ENCODE measurements at regions not wholly inside any gene's neighbourhood (a gene's known extent, or its start where the extent isn't known, plus 50 kb on each side); places are given as distances from the start of the nearest gene placed in this dataset.

DNA sequence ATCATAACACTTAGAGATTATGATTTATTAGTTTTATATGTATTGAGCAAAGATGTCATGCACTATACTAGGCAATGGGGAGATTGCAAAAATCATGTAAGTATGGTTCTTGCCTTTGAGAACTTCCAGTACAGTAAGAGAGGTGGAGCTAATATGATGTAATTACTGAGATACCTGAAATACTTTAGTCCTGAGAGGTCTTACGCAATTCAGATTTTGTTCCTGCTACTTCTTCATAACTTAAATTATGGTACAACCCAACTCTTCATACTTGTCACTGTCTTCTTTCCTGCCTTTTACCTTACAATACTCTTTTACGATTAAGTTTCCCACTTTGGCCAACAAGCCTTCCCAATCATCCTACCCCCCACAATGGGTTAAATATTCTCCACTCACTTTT, 564.2 kb upstream of the PITX2 start:
- no peak for DNase-seq

DNA sequence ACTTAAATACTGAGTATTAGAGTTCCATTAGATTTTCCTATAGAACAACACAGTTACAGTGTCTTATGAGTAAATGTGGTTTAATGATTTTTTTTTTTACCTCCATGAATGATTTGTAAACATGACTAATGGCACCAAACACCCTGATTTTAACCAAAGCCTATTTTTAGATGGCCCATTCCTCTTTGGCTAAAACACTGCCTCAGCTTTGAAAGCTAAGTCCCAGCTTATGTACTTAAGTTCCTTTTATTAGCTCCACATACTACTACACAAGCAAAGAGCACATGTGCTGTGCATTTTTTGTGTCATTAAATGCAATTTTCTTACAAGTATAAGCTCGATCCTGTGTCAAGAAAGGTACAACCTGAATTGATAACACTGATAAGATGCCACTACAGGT, 575.6 kb upstream of the PITX2 start:
- DNase-seq = no peak

DNA sequence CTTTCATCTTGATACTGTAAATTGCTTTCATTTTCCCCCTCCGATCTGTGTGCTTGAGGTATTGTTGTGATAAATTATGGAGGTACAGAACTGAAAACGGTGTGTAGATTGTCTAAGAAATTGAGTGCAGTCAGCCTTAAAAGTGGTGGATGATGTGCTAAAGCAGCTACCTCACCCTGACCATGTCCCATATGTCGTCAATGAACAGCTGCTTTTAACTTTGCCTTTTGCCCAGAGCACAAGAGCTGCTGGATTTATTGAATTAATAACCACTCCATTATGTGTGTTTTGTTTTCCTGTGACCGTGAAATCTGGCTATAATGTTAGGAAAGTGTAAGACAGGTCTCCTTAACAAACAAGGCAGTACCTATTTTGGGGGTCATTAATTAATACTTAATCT, 581.9 kb upstream of the PITX2 start:
- DNase-seq = no peak

DNA sequence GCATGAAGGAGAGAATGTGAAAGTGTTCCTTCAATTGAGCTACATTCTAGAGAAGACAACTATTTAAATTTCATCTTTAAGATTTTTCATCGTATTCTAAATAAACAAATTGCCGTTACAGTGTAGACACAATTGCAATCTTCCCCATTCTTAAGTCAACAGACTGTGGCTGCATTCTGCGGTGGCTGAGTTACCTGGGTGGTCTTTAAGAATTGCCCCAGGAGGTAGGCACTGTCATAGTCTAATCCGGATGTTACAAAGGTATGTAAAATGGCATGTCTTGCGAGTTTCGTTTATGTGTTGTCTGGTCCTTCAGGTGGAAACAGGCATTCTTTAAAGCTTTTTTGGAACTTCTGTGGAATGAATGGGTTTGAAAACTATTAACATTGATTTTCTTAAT, 586.1 kb upstream of the PITX2 start:
- no peak for DNase-seq

DNA sequence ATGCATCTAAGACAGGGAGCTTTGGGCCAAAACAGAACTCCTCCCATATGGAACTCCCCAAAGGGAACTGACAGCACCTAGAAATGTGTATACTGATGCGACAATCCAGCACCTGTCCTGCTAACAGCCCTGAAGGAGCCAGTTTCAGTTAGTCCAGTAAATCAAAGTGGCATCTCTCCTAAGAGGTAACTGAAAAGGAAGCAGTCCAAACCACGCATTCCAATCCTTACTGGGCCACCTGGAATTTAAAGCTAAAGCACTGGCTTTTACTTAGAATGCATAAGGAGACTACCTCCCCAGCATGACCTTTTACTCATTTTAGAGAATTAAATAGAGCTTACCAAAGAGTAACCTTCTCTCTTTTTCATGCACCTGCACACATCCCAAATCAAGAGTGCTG, 586.8 kb upstream of the PITX2 start:
- no peak for DNase-seq

DNA sequence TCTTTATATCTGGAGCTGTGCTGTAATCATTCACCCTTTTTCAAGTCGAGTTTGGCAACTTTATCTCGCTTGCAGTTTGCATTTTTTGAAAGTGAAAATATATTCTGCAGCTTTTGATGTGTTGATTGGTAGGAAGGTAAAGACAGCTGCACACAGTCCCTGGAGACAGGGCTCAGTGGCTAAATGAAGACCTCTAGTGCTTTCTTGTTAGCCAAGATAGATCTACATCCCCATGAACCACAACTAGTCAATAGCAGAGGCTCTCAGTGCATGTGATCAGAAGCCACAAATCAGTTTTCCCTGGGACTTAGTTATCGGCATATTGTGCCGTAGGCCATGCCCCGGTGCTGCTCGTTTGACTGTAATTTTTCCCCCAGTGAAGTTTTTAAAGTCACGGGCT, 587.7 kb upstream of the PITX2 start:
- no peak for DNase-seq

DNA sequence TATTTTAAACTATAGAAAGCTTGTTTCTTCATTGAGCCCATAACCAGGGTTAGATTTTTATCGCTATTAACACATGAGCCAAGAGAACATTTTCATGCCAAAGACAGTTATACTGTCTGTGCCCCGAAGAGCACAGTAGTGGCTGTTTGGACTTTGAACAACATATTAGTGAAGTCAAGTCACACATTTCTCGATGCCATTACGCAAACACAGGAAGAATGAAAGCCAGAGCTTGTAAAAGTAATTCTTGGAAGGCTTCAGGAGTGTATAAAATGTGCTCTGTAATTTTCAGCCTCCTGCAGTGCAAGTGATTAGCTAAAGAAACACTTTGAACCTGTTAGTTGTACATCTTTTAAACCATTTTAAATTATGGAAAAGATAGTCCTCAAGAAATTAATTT, 590.7 kb upstream of the PITX2 start:
- DNase-seq = no peak

DNA sequence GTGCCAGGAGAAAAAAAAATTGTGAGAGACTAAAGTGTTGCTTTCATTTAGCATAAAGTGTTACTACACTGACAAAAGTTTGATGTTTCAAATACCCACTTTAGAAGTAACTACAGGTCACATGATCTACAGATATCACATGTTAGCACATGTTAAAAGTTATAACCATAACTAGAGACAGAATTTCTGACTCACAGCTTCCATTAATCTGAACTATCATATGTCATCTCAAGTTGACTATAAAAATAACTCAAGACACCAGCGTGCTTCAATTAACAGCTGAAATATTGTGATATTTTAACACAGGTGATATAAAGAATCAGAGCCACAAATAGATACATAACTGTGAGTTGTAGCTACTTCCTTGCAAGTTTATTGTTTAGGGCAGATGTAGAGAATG, 591.5 kb upstream of the PITX2 start:
- DNase-seq = no peak

DNA sequence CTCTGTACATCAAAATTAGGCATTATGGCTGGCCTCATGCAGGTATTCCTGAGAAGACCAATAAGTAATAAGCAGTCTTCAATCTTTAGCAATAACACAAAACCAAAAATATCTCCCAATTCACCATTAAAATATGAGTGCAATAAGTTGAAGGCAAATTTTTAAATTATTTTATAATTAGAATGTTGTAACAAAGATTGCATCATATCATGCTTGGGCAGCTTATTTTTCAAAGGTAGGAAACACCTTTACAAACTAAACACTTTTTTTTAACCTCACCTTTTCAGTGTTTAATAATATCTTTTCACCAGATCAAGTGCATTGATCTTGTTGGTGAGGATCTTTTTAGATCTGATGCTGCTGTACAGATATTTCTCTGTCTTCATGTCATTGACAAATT, 592.9 kb upstream of the PITX2 start:
- no peak for DNase-seq

DNA sequence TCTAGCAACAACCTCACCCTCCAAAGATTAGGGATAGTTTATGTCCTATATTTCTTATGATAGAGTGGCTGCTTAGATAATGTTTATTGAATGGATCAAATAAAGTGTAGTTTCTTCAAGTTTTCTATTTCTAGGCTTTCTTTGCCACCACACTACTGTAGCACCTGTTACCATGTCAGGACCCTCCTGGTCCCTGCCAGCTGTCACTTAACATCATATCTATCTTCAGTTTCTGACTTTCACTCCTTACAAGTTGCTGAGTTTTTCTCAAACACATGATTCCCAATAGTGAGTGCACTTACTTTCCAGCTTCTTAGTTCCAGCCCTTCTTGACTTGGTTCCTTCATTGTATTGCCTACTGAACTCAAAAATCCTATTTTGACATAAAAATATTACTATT, 593.9 kb upstream of the PITX2 start:
- no peak for DNase-seq

DNA sequence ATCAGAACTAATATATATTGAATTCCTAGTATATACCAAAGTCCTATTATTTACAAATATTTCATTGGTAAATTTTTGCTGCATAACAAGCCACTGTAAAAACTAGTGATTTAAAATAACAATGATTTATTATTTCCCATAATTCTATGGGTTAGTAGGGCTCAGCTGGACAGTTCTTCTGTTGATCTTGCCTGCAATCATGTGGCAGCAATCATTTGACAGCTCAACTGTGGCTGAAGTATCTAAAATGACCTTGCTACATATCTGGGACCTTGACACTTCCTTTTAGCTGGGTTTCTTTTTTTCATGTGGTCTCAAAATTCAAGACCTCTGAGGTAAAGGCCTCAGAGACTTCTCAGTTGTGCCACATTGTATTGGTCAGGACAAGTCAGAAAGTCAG, 598.5 kb upstream of the PITX2 start:
- DNase-seq = no peak

DNA sequence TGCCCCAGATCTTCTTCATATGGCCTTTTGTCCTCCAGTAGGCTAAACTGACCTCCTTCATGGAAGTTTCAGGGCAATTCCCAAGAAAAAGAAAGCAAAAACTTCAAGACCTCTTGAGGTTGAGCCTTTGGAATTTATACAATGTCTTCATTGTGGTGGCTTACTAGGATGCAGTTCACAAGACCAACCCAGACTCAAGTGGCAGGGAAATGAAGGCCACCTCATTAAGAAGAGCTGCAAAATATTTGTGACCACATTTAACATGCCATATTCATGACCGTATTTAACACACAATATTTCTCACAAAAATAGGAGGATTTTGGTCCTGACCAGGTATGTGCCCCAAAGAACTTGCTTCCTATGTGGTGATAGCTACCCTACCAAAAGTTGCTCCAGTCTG, 605.5 kb upstream of the PITX2 start:
- DNase-seq = no peak

DNA sequence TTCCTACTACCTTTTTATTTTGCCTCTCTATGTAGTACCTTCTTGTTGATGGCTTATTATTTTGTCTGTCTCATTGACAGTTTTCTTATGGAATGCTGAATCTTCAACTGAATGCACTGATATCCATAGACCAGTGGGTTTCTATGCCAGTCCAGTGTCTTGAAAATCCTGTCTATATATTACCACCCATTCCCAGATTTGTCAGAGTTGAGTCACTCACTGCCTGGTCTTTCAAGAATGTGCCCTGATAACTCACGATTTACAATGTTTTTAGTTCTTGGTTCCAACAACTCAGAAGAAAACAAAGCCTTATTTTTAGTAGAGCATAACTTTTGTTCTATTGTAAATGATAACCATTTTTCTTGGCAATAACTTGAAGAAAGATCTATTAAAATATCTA, 606.0 kb upstream of the PITX2 start:
- no peak for DNase-seq

DNA sequence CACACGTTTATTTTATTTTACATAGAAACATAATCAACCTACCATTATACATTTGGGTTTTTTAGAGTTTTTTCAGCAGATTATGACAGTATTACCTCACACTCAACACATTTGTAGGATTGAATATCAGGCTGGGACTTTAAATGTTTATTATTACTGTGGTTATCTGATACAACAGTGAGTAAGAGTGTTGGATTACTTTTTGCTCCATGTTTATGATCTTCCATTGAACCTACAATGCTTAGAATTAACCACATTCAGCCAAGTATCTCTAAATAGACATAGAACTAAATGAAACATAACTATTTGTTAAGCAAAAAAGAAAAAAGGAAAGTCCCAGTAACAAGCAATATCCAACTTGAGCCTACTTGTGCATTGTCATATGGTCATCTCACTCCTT, 607.4 kb upstream of the PITX2 start:
- DNase-seq = no peak

DNA sequence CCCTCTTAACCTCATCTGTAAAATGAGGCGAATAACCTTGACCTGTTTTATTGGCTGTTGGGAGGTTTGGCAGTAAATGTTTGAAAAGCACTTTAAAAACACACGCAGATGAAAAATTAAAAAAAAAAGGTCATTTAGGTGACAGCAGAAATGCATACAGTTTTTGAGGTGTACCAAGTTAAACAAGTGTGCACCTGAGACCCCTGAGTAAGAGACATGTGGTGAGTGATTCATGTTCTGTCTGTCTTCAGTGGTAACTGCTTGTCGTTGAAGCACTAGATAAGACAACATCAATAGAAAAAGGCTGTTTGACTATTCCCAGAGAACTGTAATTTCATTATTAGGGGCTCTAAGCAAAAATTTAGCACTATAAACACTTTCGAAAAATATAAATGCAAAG, 608.4 kb upstream of the PITX2 start:
- DNase-seq = no peak

DNA sequence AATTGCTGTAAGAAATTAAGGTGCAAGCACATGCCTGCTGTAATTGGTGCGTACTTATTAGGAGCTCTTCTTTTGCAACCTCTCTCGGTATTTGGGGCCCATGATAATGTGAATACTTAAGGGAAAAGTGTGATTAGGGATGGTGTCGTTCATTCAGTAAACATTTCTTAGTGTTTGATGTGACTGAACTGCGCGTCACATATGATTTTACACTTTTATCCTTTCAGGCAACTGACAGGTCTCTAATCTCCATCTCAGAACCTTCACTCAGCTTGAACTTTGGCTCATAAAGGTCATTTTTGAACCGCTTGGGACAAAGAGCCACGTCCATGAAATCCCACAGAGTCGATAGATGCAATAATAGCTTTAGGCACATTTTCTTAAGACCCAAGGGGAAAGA, 612.1 kb upstream of the PITX2 start:
- DNase-seq = no peak

DNA sequence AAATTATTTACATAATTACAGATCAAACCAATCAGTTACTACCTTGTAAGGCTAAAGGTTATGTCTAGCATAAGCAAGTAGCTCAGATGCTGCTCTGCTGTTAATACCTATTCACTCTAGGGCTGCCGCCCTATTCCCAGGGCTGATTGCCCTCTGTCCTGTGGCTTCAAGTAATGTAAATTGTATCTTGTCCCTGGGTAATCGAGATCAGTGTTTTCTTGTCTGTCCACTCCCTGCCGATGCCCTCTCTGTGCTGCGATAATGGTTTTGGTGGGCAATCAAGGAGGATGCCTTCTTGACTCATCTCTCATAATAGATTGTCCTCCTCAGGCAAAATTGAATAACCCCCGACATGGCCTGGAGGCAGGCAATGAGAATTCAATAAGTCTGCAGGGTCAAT, 641.0 kb upstream of the PITX2 start:
- DNase-seq = no peak

DNA sequence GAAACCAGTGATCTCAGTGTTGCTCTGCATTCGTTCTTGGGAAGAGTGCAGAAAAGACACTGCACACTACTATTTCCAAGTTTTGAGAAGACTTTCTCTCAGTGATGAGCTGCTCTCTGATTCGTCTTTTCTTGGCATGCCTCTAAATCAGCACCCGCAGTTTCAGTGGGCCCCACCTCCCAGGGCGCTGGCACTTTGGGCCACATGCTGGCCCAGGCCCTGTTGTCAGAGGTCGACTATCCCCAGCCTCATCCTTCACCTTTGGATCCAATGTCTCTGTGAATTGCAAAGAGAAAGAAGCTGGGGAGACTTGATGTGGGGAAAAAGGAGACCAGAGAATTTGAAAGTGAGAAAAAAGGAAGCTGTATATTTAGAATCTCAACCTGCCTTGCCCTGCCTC, 644.1 kb upstream of the PITX2 start:
- no peak for DNase-seq

DNA sequence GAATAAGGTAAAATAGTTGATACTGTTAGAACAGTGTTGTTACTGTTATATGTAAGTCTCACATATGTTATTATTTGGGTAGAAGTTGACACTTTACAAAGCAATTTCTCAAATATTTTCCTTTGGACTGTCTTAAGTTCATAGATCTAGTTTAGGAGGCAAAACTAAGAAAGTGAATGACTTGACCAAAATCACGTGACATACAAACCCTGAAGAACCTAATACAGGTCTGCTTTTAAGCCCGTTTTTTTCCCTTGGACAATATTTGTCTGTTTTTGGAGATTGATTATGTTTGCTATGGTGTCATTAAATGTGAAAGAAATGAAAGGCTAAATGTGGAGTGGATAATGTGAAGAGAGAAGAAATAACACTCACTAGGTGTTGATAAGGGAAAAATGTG, 644.9 kb upstream of the PITX2 start:
- DNase-seq = no peak

DNA sequence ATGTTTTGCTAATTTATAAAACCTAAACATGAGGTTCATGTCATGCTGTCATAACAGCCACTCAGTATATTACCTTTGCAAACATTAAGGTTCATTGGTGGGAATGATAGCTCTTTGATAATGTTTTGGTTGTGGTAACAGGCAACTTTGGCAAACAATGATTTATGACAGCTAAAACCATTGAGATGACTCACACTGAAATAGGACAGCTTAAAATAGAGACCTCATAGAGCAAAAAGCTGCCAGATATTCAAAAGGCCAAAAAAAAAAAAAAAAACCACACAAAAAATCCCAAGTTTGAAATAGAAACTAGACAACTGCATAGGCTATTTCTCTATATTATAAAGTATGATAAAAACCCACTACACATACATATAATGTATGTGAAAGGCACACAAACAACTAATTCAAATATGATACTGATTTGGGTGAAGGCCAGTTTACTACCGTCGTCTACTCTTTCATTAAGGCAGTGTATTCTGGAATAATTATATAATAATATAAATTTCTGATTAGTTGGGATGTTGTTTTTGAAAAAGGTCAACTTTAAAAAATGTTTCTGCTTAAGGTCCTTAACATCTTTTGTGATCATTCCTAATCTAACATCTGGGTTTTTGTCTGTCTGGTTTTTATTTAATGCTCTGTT, 646.0 kb upstream of the PITX2 start:
- no peak for DNase-seq

DNA sequence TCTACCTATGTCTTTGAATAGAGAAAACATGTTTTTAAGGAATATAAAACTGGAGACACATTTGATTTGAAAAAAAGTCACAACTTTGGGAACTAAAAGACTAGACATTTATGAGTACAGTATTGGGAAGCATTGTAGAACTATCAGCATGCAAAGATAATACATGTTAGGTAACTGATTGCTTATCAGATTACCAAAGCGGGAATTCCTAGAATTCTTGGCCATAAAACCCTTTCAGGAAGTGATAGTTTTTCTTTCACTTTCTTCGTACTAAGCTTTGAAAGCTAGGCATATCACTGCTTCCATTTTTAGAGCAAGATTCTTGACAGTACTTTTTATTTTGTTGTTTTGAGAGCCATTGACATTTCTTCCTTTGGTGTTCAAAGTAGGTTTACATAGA, 646.6 kb upstream of the PITX2 start:
- DNase-seq = no peak

DNA sequence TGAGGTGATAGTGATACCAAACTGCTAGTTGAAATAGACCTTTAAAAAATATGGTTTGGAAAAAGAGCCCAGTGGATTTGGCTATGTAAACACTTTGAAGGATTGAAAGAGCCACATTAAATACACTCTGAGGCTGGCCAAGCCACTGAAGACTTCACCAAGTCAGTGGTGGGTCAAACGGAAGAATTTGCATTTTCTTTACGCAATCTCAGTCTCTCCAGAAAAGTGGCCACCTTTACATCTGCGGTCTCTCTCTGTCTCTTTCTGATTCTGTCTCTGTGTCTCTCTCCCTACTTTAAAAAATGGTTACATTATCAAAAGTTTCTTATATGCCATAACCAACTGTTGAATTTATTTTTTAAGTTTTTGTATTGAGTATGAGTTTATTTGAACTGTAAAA, 651.2 kb upstream of the PITX2 start:
- no peak for DNase-seq

DNA sequence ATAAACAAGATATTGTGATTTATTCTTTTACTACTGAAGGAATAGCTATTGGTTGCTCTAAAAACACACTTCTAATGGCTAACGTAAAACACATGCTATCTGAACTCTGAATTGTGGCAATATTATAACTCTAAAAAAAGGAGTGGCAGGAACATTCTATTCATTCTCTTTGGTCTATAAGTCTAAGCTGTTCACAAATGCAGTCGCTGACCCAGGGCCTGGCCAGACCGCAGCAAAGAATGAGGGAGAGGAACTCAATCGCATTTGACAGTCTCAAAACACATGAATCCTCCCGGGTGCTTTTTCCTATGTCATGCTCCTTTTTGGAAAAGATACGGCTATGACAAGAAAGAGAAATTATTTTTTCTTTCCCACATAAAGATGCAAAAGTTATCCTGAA, 651.6 kb upstream of the PITX2 start:
- DNase-seq = no peak

DNA sequence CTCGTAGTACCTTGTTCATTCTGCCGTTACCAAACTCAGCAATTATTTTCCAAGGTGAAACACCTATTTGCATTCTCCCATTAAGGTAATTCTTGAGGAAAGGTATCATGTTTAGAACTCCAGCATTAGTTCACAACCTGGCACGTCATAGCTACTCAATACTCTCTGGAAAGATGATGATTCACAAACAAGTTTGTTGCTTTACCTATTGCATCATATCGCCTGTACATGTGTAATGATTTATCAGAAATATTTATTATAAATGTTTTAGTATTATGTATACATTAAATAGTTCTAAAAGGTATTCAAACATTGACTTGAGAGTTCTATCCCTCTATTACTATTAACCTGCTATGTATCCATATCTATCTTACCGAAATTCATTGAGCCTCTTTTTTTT, 658.3 kb upstream of the PITX2 start:
- no peak for DNase-seq

DNA sequence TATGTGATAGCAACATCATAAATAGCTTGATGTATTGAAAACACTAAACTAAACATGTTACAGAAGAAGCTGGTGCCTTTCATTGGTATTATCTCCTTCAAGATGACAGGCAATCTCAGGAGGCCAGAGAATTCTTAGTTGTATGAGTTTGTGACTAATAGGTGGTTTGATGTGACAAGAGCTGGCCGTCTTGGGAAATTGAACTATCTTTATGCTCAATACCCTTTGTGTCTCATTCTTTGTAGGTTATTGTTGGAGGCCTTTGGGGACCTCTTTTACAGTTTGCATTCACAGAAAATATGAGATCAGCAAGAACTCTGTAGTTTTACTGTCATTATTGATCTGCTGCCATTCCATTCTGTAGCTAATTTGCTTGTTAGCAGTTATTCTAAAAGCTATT, 659.2 kb upstream of the PITX2 start:
- no peak for DNase-seq

DNA sequence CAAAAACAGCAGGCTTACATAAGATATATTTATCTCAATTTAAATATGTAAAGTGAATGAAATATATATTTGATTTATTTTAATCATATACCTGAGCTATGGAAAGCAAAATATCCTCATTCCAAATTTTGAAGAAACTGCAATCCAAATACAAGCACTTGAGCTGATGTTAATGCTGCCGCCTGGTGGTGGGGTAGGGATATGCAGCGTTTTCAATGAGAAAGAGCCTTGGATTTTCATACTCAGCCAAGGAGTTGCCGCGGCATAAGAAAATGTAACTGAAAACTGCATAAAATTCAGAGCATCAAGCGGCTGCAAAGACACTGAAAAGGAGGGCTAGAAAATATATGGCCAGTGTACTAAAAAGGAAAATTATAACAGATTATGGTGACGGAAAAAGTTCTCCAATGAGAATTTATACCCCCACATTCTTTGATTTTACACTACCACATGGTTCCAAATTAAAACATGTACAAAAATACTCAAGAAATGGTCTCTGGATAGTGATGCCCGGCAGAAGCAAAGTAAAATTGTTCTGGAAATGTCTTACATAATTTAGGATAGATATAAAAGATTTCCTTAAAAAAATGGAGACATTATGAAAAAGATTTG, 660.3 kb upstream of the PITX2 start:
- peak; percentile 66 for DNase-seq
